Thoracic aorta (tissue), 2 donors: ENCODE measurements at regions not wholly inside any gene's neighbourhood (a gene's known extent, or its start where the extent isn't known, plus 50 kb on each side); places are given as distances from the start of the nearest gene placed in this dataset.

Source experiments
- ATAC-seq: fragments of 150-250 bp; one replicate; pipeline ENCODE4 v1.8.0; 2017; ENCODE audit warnings: low read depth; ENCODE audit not compliant: insufficient number of reproducible peaks, low FRiP score
- DNase-seq: peaks from one replicate; pipeline ENCODE4 v3.0.0-alpha.2; 2020; ENCODE audit warnings: low spot score
- H3K27ac ChIP-seq, 2 donors: fragments of 200-600 bp; sonication (generic); 1 replicate in 1 of 2; 2 replicates in 1 of 2; pipeline ENCODE4 v1.5.1; 2016; ENCODE audit warnings: mild to moderate bottlenecking in 2 of 2, moderate library complexity in 2 of 2
- H3K27me3 ChIP-seq: fragments of 200-600 bp; sonication (generic); replicated peaks from 2 replicates; pipeline ENCODE4 v1.6.0; 2016; ENCODE audit warnings: mild to moderate bottlenecking; ENCODE audit not compliant: insufficient read depth
- H3K36me3 ChIP-seq: fragments of 200-600 bp; sonication (generic); one replicate; pipeline ENCODE4 v1.5.1; 2016
- H3K4me1 ChIP-seq, 2 donors: fragments of 200-600 bp; sonication (generic); 1 replicate in 1 of 2; 2 replicates in 1 of 2; pipeline versions ENCODE4 v1.5.1 to v1.6.0; 2016; ENCODE audit warnings: low read depth in 2 of 2, mild to moderate bottlenecking in 1 of 2; ENCODE audit not compliant: control insufficient read depth in 1 of 2
- H3K4me3 ChIP-seq: fragments of 200-600 bp; sonication (generic); 2 replicates; pipeline ENCODE4 v1.5.1; 2016; ENCODE audit warnings: mild to moderate bottlenecking
- H3K9me3 ChIP-seq: fragments of 200-600 bp; sonication (generic); 2 replicates; pipeline ENCODE4 v1.5.1; 2016
- TF ChIP-seq, protein P1 (sequence below): fragments of 200-600 bp; sonication (generic); IDR thresholded peaks from one replicate; pipeline ENCODE4 v1.5.1; 2019; ENCODE audit warnings: antibody characterized with exemption

DNA sequence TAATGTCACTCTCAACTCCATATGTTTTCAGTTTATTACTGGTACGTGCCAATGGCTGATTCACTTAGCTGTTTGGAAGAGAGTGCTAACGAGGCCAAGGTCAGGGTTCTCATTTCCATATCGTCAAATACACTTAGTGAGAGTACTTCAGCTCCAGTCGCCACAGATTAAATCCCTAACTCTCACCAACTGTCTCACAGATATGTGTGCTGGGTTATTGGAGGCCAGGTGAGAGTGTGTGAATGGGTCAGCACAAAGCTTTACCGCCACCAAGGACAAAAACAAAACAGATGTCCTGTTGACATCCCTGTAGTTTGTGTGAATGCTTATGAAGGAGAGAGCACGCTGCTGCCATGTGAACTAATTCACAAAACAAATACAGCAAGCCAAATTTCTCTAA, 133.5 kb upstream of the TBL1XR1 start:
- H3K9me3 ChIP-seq, result no peaks in the 10 kb centered on the region
- H3K4me1 ChIP-seq, result peaks cover 22 to 38% of the 10 kb centered on the region in 2 donors
- no peak overlapping the region for H3K4me3 ChIP-seq
- H3K27me3 ChIP-seq, result no peaks in the 10 kb centered on the region
- no peak for DNase-seq
- TF ChIP-seq, protein P1, sequence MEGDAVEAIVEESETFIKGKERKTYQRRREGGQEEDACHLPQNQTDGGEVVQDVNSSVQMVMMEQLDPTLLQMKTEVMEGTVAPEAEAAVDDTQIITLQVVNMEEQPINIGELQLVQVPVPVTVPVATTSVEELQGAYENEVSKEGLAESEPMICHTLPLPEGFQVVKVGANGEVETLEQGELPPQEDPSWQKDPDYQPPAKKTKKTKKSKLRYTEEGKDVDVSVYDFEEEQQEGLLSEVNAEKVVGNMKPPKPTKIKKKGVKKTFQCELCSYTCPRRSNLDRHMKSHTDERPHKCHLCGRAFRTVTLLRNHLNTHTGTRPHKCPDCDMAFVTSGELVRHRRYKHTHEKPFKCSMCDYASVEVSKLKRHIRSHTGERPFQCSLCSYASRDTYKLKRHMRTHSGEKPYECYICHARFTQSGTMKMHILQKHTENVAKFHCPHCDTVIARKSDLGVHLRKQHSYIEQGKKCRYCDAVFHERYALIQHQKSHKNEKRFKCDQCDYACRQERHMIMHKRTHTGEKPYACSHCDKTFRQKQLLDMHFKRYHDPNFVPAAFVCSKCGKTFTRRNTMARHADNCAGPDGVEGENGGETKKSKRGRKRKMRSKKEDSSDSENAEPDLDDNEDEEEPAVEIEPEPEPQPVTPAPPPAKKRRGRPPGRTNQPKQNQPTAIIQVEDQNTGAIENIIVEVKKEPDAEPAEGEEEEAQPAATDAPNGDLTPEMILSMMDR, result no peak
- no peak for ATAC-seq
- no peaks in the 10 kb centered on the region for H3K36me3 ChIP-seq
- no peak overlapping the region for H3K27ac ChIP-seq

DNA sequence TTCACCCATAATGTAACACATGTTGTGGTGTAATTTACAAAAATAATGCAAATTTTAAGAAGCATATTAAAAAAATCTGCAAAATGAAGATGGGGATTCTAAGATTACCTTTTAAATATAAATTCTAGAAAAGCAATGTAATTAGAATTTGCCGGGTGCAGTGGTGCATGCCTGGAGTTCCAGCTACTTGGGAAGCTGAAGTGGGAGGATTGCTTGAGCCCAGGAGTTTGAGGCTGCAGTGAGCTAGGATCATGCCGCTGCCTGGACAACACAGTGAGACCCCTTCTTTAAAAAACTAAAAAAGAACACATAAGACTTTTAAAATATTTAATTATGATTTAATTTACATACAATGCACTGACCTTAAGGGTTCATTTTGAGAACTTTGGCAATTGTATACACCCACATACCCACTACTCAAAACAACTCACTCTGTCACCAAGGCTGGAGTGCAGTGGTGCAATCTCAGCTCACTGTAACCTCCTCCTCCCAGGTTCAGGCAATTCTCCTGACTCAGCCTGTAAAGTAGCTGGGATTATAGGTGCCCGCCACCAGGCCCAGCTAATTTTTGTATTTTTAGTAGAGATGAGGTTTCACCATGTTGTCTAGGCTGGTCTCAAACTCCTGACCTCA, 134.0 kb upstream of the TBL1XR1 start:
- H3K4me3 ChIP-seq, result no peak overlapping the region
- DNase-seq, result no peak
- TF ChIP-seq, protein P1, result no peak
- ATAC-seq, result no peak
- H3K27ac ChIP-seq, result no peak overlapping the region
- H3K9me3 ChIP-seq, result no peaks in the 10 kb centered on the region
- no peaks in the 10 kb centered on the region for H3K36me3 ChIP-seq
- no peaks in the 10 kb centered on the region for H3K27me3 ChIP-seq
- H3K4me1 ChIP-seq, result peaks cover 27 to 44% of the 10 kb centered on the region in 2 donors

DNA sequence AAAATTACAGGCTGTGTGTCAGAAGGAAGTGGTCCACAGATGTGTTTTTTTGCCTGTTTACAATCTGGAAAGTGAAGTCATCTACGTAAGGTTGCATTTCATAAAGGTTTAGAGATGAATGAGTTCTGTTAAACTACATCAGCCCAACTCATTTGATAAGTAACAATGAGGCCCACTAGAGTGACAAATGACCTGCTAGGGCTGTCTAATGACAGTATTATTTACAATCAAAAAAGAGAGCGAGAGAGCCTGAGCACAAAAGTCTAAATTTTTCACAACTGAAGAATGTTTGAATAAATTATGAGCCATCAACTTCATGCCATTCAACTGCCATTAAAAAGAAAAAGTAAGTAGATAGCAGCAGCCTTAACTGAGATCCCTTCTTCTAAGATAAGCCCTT, 135.7 kb upstream of the TBL1XR1 start:
- H3K27ac ChIP-seq, result no peak overlapping the region
- no peaks in the 10 kb centered on the region for H3K36me3 ChIP-seq
- DNase-seq (no peak), ATAC-seq (no peak)
- H3K27me3 ChIP-seq, result no peaks in the 10 kb centered on the region
- H3K4me1 ChIP-seq, result peaks cover 41 to 57% of the 10 kb centered on the region in 2 donors
- H3K9me3 ChIP-seq, result no peaks in the 10 kb centered on the region
- no peak overlapping the region for H3K4me3 ChIP-seq
- TF ChIP-seq, protein P1, result no peak

DNA sequence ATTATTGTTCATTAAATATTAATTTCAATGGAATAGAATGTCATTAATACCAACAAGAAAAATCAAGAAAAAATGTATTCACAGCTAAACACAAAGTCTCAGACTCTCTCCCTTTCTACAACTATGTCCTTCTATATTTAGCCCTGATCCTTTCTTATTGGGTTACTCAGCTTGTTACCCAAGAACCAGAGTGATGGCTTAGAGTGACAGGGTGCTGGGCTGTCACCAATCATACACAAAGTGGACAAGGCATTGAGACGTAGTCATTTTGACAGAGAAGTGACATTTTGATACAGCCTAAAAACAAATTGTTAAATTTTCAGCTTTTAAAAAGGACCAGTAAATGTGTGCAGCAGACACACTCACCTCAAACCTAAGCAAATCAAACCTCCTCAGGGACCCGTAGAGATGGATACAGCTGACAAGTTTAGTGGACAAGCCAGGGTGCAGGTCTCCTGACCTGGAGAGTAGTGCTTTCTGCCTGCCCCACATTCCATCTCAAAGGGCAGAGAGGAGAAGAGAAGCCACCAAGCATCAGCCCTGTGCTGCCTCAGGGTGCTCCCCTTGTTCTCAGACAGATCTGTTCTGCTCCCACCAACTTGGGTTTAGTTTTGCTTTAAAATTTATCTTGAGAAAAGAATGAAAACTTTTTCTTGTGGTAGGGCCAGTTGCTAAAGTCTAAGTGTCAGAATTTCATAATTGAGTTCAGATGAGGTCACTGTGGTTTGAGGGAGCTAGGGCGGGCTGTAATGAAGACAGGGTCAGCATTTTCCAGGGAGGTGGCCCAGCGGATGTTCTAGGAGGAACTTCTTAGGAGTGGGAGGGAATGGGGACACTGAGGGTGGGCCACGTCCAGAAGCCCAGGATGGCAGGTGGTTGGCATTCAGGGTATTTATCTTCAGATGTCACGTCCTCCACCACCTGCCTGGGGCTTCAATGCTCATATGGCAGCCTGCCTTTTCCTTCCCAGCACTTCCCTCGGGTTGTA, 136.5 kb upstream of the TBL1XR1 start:
- Histone ChIP-seq H3K27me3 (no peaks in the 10 kb centered on the region), H3K27ac (peak overlapping the region in 1 of 2 donors; percentile 56), H3K4me1 (peaks cover 48 to 66% of the 10 kb centered on the region in 2 donors), H3K36me3 (no peaks in the 10 kb centered on the region), H3K9me3 (no peaks in the 10 kb centered on the region), H3K4me3 (no peak overlapping the region)
- TF ChIP-seq, protein P1, result no peak
- DNase-seq (no peak), ATAC-seq (no peak)

DNA sequence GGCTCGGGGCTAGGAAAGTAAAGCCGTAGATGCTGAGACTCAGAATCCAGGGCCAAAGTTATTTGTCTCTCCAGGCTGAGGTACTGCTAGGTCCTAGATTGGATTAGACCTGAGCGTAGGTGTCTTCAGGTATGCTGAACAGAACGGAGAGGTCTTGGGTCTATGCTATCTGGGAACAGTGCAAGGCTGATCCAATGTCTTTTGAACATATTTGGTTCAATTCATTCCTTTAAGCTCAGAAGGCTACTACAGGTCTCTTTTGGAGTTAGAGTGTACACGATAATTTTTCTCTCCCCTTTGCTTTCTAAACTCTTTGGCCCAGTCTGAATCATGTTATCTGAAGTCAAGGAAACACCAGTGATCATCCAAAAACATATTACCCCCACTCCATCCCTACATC, 137.5 kb upstream of the TBL1XR1 start:
- DNase-seq, result no peak
- ATAC-seq, result no peak
- H3K27me3 ChIP-seq, result no peaks in the 10 kb centered on the region
- peaks cover 52 to 69% of the 10 kb centered on the region in 2 donors for H3K4me1 ChIP-seq
- no peaks in the 10 kb centered on the region for H3K9me3 ChIP-seq
- H3K4me3 ChIP-seq, result no peak overlapping the region
- H3K27ac ChIP-seq, result no peak overlapping the region
- no peaks in the 10 kb centered on the region for H3K36me3 ChIP-seq
- TF ChIP-seq, protein P1, result no peak
